GM23338 (cell line): ENCODE measurements at regions not wholly inside any gene's neighbourhood (a gene's known extent, or its start where the extent isn't known, plus 50 kb on each side); places are given as distances from the start of the nearest gene placed in this dataset.

Source experiments
- ATAC-seq: fragments of 200-7000 bp; cut with Tn5 transposase; 3 replicates; pipeline ENCODE4 v1.9.1; 2020
- DNase-seq: peaks from one replicate; pipeline ENCODE4 v3.0.0-alpha.2; 2015; ENCODE audit warnings: low spot score
- H2AFZ ChIP-seq: fragments of 200-600 bp; sonication (generic); 2 replicates; pipeline ENCODE4 v1.8.0; 2016; ENCODE audit warnings: antibody characterized with exemption, mild to moderate bottlenecking, moderate library complexity
- H3F3A ChIP-seq: fragments of 200-600 bp; sonication (generic); replicated peaks from 2 replicates; pipeline ENCODE4 v1.8.0; 2017; ENCODE audit warnings: antibody characterized with exemption, mixed run types, low read depth
- H3K27ac ChIP-seq: fragments of 200-600 bp; sonication (generic); 2 replicates; pipeline ENCODE4 v1.6.1; 2016; ENCODE audit warnings: low read depth
- H3K27me3 ChIP-seq: fragments of 200-600 bp; sonication (generic); 2 replicates; pipeline ENCODE4 v1.8.0; 2016; ENCODE audit warnings: mild to moderate bottlenecking, mixed run types, moderate library complexity; ENCODE audit not compliant: insufficient read depth
- H3K36me3 ChIP-seq: fragments of 200-600 bp; sonication (generic); 2 replicates; pipeline ENCODE4 v1.8.0; 2016; ENCODE audit warnings: mild to moderate bottlenecking; ENCODE audit not compliant: insufficient read depth
- H3K4me1 ChIP-seq: fragments of 200-600 bp; sonication (generic); 2 replicates; pipeline ENCODE4 v1.8.0; 2016; ENCODE audit warnings: mild to moderate bottlenecking, moderate library complexity; ENCODE audit not compliant: insufficient read depth
- H3K4me2 ChIP-seq: fragments of 200-600 bp; sonication (generic); 2 replicates; pipeline ENCODE4 v1.7.1; 2017; ENCODE audit warnings: mixed run types
- H3K4me3 ChIP-seq: fragments of 200-600 bp; sonication (generic); 2 replicates; pipeline ENCODE4 v1.6.1; 2016; ENCODE audit warnings: mixed run types
- H3K79me2 ChIP-seq: fragments of 200-600 bp; sonication (generic); replicated peaks from 2 replicates; pipeline ENCODE4 v1.8.0; 2017; ENCODE audit warnings: mild to moderate bottlenecking; ENCODE audit not compliant: insufficient read depth
- H3K9me2 ChIP-seq: fragments of 200-600 bp; sonication (generic); 2 replicates; pipeline ENCODE4 v1.8.0; 2017; ENCODE audit not compliant: insufficient read depth
- H4K20me1 ChIP-seq: fragments of 200-600 bp; sonication (generic); replicated peaks from 2 replicates; pipeline ENCODE4 v1.8.0; 2017; ENCODE audit warnings: mild to moderate bottlenecking; ENCODE audit not compliant: insufficient read depth
- H3K27ac Mint-ChIP-seq: 2 replicates; pipeline ENCODE4 v1.8.0; 2020; ENCODE audit warnings: inconsistent platforms, mild to moderate bottlenecking, moderate library complexity, mixed read lengths
- H3K27me3 Mint-ChIP-seq: 3 replicates; pipeline ENCODE4 v1.8.0; 2022; ENCODE audit warnings: low read depth, mild to moderate bottlenecking, moderate library complexity, mixed read lengths, inconsistent platforms; ENCODE audit not compliant: insufficient read depth, poor library complexity
- H3K36me3 Mint-ChIP-seq: 3 replicates; pipeline ENCODE4 v1.8.0; 2021; ENCODE audit warnings: low read depth, mild to moderate bottlenecking, inconsistent platforms, moderate library complexity, mixed read lengths
- H3K4me1 Mint-ChIP-seq: 3 replicates; pipeline ENCODE4 v1.8.0; 2020; ENCODE audit warnings: mild to moderate bottlenecking, inconsistent platforms, mixed read lengths
- H3K4me3 Mint-ChIP-seq: 3 replicates; pipeline ENCODE4 v1.8.0; 2021; ENCODE audit warnings: moderate library complexity, mild to moderate bottlenecking, inconsistent platforms, mixed read lengths
- H3K9me3 Mint-ChIP-seq: 3 replicates; pipeline ENCODE4 v1.8.0; 2020; ENCODE audit warnings: moderate library complexity, mild to moderate bottlenecking, inconsistent platforms, mixed read lengths
- EZH2 ChIP-seq: fragments of 200-600 bp; sonication (generic); IDR thresholded peaks from one replicate; pipeline ENCODE4 v1.8.0; 2017; ENCODE audit warnings: antibody characterized with exemption, mild to moderate bottlenecking, low read depth; ENCODE audit not compliant: unreplicated experiment
- JUNB ChIP-seq: IDR thresholded peaks from one replicate; pipeline ENCODE4 v1.6.1; 2016; ENCODE audit warnings: antibody characterized with exemption; ENCODE audit not compliant: unreplicated experiment
- NANOG ChIP-seq: IDR thresholded peaks from 2 replicates; pipeline ENCODE4 v1.6.1; 2016; ENCODE audit warnings: antibody characterized with exemption, borderline replicate concordance
- POLR2AphosphoS5 ChIP-seq: IDR thresholded peaks from 2 replicates; pipeline ENCODE4 v1.6.1; 2016; ENCODE audit warnings: antibody characterized with exemption, low read depth
- STAT1 ChIP-seq: IDR thresholded peaks from one replicate; pipeline ENCODE4 v1.6.1; 2016; ENCODE audit warnings: antibody characterized with exemption; ENCODE audit not compliant: unreplicated experiment
- ZNF114 ChIP-seq: fragments of 250-450 bp; sonication (Bioruptor Pico); IDR thresholded peaks from 2 replicates; pipeline ENCODE4 v1.5.0; 2020; ENCODE audit warnings: mild to moderate bottlenecking, moderate library complexity
- TF ChIP-seq, protein P1 (sequence below): fragments of 250-450 bp; sonication (Bioruptor Pico); IDR thresholded peaks from 2 replicates; pipeline ENCODE4 v1.5.0; 2020; ENCODE audit warnings: mild to moderate bottlenecking, moderate library complexity
- TF ChIP-seq, protein P2 (sequence below), 2 experiments: fragments of 200-600 bp in 1 of 2; sonication (generic) in 1 of 2; conservative IDR thresholded peaks; 2 replicates each; pipeline versions ENCODE4 v1.5.1 to v1.6.1; 2016 to 2017; ENCODE audit warnings: antibody characterized with exemption in 2 of 2, low read depth in 2 of 2, mild to moderate bottlenecking in 2 of 2, moderate library complexity in 1 of 2
- TF ChIP-seq, protein P3 (sequence below): IDR thresholded peaks from 2 replicates; pipeline ENCODE4 v1.6.1; 2016; ENCODE audit warnings: antibody characterized with exemption

DNA sequence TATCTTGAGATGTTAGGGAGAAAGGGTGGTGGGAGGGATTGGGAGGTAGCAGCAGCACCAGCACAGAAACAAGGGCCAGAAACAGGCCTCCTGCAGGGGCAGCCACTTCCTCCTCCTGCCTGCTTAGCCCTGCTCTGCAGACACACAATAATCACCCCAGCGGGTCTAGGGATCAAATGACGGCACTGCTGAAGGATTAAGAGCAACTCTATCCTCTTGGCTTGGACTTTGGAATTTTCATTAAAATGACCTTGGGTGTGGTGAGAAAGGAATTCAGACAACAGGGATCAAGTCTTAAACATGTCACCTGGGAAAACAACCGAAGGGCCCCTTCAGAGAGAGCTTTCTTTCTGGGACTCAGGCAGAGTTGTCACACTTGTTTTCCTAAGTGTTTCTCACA is 353.4 kb downstream of the SPRY1 start:
- no peaks in the 10 kb centered on the region for H3K27me3 ChIP-seq
- H3K79me2 ChIP-seq, result no peaks in the 10 kb centered on the region
- Mint-ChIP-seq H3K27ac (no peak overlapping the region), H3K9me3 (no peaks in the 10 kb centered on the region), H3K4me1 (peaks cover 14% of the 10 kb centered on the region), H3K27me3 (peaks cover 4% of the 10 kb centered on the region), H3K36me3 (no peaks in the 10 kb centered on the region; the same call in 2 of the 3 replicates), H3K4me3 (no peak overlapping the region)
- no peak overlapping the region for H2AFZ ChIP-seq
- no peak overlapping the region for H3K4me3 ChIP-seq
- no peaks in the 10 kb centered on the region for H4K20me1 ChIP-seq
- no peaks in the 10 kb centered on the region for H3F3A ChIP-seq
- ATAC-seq (peak; percentile 94), DNase-seq (peak; percentile 54)
- no peaks in the 10 kb centered on the region for H3K36me3 ChIP-seq
- H3K4me2 ChIP-seq, result no peak overlapping the region
- H3K4me1 ChIP-seq, result peaks cover 10% of the 10 kb centered on the region; the same call in 1 of the 2 replicates
- TF ChIP-seq, protein P1, sequence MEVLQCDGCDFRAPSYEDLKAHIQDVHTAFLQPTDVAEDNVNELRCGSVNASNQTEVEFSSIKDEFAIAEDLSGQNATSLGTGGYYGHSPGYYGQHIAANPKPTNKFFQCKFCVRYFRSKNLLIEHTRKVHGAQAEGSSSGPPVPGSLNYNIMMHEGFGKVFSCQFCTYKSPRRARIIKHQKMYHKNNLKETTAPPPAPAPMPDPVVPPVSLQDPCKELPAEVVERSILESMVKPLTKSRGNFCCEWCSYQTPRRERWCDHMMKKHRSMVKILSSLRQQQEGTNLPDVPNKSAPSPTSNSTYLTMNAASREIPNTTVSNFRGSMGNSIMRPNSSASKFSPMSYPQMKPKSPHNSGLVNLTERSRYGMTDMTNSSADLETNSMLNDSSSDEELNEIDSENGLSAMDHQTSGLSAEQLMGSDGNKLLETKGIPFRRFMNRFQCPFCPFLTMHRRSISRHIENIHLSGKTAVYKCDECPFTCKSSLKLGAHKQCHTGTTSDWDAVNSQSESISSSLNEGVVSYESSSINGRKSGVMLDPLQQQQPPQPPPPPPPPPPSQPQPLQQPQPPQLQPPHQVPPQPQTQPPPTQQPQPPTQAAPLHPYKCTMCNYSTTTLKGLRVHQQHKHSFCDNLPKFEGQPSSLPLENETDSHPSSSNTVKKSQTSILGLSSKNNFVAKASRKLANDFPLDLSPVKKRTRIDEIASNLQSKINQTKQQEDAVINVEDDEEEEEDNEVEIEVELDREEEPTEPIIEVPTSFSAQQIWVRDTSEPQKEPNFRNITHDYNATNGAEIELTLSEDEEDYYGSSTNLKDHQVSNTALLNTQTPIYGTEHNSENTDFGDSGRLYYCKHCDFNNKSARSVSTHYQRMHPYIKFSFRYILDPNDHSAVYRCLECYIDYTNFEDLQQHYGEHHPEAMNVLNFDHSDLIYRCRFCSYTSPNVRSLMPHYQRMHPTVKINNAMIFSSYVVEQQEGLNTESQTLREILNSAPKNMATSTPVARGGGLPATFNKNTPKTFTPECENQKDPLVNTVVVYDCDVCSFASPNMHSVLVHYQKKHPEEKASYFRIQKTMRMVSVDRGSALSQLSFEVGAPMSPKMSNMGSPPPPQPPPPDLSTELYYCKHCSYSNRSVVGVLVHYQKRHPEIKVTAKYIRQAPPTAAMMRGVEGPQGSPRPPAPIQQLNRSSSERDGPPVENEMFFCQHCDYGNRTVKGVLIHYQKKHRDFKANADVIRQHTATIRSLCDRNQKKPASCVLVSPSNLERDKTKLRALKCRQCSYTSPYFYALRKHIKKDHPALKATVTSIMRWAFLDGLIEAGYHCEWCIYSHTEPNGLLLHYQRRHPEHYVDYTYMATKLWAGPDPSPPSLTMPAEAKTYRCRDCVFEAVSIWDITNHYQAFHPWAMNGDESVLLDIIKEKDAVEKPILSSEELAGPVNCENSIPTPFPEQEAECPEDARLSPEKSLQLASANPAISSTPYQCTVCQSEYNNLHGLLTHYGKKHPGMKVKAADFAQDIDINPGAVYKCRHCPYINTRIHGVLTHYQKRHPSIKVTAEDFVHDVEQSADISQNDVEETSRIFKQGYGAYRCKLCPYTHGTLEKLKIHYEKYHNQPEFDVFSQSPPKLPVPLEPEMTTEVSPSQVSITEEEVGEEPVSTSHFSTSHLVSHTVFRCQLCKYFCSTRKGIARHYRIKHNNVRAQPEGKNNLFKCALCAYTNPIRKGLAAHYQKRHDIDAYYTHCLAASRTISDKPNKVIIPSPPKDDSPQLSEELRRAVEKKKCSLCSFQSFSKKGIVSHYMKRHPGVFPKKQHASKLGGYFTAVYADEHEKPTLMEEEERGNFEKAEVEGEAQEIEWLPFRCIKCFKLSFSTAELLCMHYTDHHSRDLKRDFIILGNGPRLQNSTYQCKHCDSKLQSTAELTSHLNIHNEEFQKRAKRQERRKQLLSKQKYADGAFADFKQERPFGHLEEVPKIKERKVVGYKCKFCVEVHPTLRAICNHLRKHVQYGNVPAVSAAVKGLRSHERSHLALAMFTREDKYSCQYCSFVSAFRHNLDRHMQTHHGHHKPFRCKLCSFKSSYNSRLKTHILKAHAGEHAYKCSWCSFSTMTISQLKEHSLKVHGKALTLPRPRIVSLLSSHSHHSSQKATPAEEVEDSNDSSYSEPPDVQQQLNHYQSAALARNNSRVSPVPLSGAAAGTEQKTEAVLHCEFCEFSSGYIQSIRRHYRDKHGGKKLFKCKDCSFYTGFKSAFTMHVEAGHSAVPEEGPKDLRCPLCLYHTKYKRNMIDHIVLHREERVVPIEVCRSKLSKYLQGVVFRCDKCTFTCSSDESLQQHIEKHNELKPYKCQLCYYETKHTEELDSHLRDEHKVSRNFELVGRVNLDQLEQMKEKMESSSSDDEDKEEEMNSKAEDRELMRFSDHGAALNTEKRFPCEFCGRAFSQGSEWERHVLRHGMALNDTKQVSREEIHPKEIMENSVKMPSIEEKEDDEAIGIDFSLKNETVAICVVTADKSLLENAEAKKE, result 0 out of 2 replicates have a peak, but pooled peaks have one; percentile 25
- TF ChIP-seq JUNB, result no peak
- H3K9me2 ChIP-seq, result 0 out of 2 replicates have a peak, but pooled peaks cover 4% of the 10 kb centered on the region
- H3K27ac ChIP-seq, result 0 out of 2 replicates have a peak overlapping the region, but pooled peaks have one; percentile 45

DNA sequence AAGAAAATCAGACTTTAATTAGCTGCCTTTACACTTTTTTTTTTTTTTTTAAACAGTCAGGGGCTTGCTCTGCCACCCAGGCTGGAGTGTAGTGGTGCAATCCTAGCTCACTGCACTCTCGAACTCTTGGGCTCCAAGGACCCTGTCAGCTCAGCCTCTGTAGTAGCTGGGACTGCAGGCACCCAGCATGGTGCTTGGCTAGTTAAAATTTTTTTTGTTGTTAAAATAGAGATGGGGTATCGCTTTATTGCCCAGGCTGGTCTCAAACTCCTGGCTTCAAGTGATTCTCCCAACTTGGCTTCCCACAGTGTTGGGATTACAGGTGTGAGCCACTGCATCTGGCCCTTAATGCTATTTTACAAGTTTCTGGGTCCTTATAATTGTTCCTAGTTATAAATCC is 359.1 kb downstream of the SPRY1 start:
- Histone ChIP-seq H3F3A (no peaks in the 10 kb centered on the region), H3K27me3 (no peaks in the 10 kb centered on the region), H3K9me2 (no peaks in the 10 kb centered on the region), H3K4me2 (no peak overlapping the region), H4K20me1 (no peaks in the 10 kb centered on the region), H3K4me1 (0 out of 2 replicates have a peak, but pooled peaks cover 6% of the 10 kb centered on the region), H3K79me2 (no peaks in the 10 kb centered on the region), H3K4me3 (no peak overlapping the region), H3K36me3 (no peaks in the 10 kb centered on the region), H2AFZ (0 out of 2 replicates have a peak overlapping the region, but pooled peaks have one; percentile 0), H3K27ac (no peak overlapping the region)
- no peaks in the 10 kb centered on the region for H3K27me3 Mint-ChIP-seq
- ATAC-seq (no peak), DNase-seq (no peak)
- no peak overlapping the region for H3K27ac Mint-ChIP-seq
- H3K4me1 Mint-ChIP-seq, result peaks cover 9% of the 10 kb centered on the region
- no peaks in the 10 kb centered on the region for H3K36me3 Mint-ChIP-seq
- no peaks in the 10 kb centered on the region for H3K9me3 Mint-ChIP-seq
- H3K4me3 Mint-ChIP-seq, result no peak overlapping the region
- TF ChIP-seq, protein P2, sequence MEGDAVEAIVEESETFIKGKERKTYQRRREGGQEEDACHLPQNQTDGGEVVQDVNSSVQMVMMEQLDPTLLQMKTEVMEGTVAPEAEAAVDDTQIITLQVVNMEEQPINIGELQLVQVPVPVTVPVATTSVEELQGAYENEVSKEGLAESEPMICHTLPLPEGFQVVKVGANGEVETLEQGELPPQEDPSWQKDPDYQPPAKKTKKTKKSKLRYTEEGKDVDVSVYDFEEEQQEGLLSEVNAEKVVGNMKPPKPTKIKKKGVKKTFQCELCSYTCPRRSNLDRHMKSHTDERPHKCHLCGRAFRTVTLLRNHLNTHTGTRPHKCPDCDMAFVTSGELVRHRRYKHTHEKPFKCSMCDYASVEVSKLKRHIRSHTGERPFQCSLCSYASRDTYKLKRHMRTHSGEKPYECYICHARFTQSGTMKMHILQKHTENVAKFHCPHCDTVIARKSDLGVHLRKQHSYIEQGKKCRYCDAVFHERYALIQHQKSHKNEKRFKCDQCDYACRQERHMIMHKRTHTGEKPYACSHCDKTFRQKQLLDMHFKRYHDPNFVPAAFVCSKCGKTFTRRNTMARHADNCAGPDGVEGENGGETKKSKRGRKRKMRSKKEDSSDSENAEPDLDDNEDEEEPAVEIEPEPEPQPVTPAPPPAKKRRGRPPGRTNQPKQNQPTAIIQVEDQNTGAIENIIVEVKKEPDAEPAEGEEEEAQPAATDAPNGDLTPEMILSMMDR (conservative IDR thresholded peaks at IDR 0.05; ENCODE audit: low read depth in 2 of 2), result no peak
- TF ChIP-seq, protein P3, sequence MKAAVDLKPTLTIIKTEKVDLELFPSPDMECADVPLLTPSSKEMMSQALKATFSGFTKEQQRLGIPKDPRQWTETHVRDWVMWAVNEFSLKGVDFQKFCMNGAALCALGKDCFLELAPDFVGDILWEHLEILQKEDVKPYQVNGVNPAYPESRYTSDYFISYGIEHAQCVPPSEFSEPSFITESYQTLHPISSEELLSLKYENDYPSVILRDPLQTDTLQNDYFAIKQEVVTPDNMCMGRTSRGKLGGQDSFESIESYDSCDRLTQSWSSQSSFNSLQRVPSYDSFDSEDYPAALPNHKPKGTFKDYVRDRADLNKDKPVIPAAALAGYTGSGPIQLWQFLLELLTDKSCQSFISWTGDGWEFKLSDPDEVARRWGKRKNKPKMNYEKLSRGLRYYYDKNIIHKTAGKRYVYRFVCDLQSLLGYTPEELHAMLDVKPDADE, result no peak
- TF ChIP-seq JUNB (no peak), STAT1 (no peak), POLR2AphosphoS5 (no peak), ZNF114 (CRISPR knock-in tag) (no peak), NANOG (no peak), EZH2 (no peak)
